ENCODE measurements at regions not wholly inside any gene's neighbourhood (a gene's known extent, or its start where the extent isn't known, plus 50 kb on each side); places are given as distances from the start of the nearest gene placed in this dataset.
A peak's percentile ranks its signal among the peaks of the same experiment; 100 is the strongest.

DNA sequence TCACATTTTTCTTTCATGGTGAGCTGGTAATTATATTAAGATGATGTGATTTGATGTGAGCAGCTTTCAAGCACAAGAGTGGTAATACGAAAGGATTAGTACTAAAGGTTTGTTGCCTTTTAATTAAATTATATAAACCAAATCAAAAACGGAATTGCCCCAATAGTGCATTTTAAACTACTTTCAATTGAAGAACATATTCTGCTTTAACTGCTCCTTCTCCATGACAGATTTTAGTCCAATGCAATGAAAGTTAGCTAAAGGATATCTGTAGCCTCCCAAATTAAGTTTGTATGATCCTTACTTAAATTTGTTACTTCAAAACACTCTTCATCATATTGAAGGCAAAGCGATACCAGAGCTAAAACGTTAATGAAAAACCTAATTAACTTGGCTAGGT, 447.1 kb upstream of the AMOT start:
- DNase-seq (ENCODE audit: low read depth) = no peak
- TF ChIP-seq CTCF (IDR thresholded peaks at IDR 0.05; ENCODE audit: insufficient read depth, low read depth, low read length) = no peak
- H3K4me3 ChIP-seq (ENCODE audit: low read depth, low read length) = no peak overlapping the region

DNA sequence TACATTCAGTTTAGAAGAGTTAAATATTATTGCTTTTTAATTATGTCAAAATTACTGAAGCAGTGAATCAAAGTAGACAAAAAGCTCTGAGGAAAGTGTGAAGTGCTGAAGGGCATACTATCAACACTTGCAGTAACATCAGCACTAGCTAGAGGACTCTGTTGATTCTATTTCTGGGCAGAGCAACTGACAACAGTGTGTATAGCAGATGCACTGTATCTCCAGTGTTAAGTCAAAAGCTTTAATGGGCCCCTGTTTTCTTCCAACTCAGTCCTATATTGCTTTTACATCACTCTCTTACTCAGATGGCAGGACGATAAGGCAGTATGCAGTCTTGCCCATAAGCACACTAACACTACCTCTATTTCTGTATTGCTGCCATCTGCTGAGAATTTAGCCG, 435.2 kb upstream of the AMOT start:
- H3K4me3 ChIP-seq (ENCODE audit: low read depth, low read length) = no peak overlapping the region
- peak; percentile 22 for TF ChIP-seq CTCF (IDR thresholded peaks at IDR 0.05; ENCODE audit: insufficient read depth, low read depth, low read length)
- peak; percentile 4 for DNase-seq (ENCODE audit: low read depth)

DNA sequence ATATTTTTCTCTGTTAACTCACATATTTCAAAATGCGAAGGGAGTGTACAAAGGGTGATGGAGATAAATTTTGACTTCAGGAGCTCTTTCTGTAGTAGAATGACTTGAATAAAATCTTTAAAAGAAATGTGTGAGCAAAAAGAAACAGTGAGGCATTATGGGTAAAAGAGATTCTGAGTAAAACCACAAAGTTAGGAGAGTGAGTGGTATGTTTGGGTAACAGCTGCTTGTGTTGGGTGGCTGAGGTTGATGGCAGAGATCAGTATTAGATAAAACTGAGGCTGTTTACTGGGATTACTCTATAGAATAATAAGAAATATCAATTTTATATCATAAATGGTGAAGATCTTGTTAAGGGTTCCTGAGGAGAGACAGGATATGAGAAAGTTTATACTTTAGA, 434.2 kb upstream of the AMOT start:
- no peak overlapping the region for H3K4me3 ChIP-seq (ENCODE audit: low read depth, low read length)
- TF ChIP-seq CTCF (IDR thresholded peaks at IDR 0.05; ENCODE audit: insufficient read depth, low read depth, low read length) = no peak
- no peak for DNase-seq (ENCODE audit: low read depth)

DNA sequence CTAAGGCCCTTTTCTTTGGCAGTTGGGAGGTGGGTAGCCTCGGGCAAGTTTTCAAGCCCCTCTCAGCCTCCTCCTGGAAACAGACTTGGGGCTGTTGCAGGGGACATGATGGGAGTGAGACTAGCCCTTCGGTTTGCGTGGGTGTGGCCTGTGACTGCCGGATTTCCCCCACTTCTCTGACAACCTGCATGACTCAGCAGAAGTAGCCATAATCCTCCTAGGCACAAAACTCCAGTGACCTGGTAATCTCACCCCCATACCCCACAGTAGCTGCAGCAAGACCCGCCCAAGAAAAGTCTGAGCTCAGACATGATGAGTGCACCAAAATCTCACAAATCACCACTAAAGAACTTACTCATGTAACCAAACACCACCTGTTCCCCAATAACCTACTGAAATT, 433.7 kb upstream of the AMOT start:
- TF ChIP-seq CTCF (IDR thresholded peaks at IDR 0.05; ENCODE audit: insufficient read depth, low read depth, low read length) = no peak
- DNase-seq (ENCODE audit: low read depth) = no peak

DNA sequence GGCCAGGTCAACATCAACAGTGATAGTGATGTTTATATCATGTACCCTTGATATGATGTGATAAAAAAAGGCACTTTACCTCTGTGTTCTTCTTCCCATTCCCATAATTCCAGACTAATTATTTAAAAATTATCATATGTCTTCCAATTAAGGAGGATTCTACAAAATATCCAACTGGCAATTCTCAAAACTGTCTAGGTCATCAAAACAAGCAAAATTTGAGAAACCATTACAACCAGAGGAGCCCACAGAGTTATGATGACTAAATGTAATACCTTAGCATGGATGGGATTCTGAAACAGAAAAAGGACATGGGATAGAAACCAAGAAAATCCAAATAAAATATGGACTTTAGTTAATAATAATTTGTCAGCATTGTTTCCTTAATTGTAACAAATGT, 428.6 kb upstream of the AMOT start:
- H3K4me3 ChIP-seq (ENCODE audit: low read depth, low read length) = no peak overlapping the region
- DNase-seq (ENCODE audit: low read depth) = no peak
- no peak for TF ChIP-seq CTCF (IDR thresholded peaks at IDR 0.05; ENCODE audit: insufficient read depth, low read depth, low read length)

More for the DNA sequence above, 433.7 kb upstream of the AMOT start:
- no peak overlapping the region for H3K4me3 ChIP-seq (ENCODE audit: low read depth, low read length)

DNA sequence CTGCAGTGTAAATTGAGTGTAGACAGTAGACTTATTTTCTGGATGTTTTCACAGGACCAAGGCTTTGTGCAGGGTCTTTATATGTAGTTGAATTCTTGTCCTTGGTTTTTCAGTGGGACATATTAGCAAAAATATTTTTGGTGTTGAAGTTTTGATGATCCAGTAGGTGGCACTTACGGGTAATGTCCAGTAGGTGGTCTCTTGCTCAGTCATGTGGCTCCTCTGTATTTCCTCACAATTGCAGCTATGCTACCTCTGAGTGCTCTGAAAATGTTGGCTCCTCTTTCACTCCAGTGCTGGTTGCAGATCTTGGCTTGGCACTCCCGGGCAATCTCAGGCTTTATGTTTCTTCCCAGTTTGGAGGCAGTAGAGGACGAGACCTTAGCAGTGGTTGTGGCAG, 419.8 kb upstream of the AMOT start:
- DNase-seq (ENCODE audit: low read depth) = peak; percentile 3
- TF ChIP-seq CTCF (IDR thresholded peaks at IDR 0.05; ENCODE audit: insufficient read depth, low read depth, low read length) = peak; percentile 36
- no peak overlapping the region for H3K4me3 ChIP-seq (ENCODE audit: low read depth, low read length)

DNA sequence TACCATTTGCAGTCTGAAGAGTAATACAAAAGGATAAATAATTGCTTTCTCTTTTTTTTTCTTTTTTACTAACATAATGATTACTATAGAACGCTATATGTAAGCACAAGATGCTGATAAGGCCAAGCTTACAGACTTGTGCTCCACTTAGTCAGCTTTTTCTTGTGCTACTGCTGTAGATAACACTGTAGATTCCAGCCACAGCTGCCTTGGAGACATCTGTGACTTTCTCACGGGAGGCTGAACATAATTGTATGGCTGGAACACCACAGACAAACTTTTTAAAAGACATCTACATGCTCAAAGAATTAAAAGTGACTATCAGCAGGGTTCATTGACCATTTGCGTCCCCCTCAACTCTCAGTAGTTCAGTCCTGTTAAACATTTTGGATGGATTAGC, 381.7 kb upstream of the AMOT start:
- no peak overlapping the region for H3K4me3 ChIP-seq (ENCODE audit: low read depth, low read length)
- TF ChIP-seq CTCF (IDR thresholded peaks at IDR 0.05; ENCODE audit: insufficient read depth, low read depth, low read length) = no peak
- DNase-seq (ENCODE audit: low read depth) = no peak
